ENCODE measurements at regions not wholly inside any gene's neighbourhood (a gene's known extent, or its start where the extent isn't known, plus 50 kb on each side); places are given as distances from the start of the nearest gene placed in this dataset.
"Not testable (repeated sequence)": the region's sequence is repeated elsewhere in the genome, so short reads cannot be mapped to it uniquely, and the experiment has no call there.

DNA sequence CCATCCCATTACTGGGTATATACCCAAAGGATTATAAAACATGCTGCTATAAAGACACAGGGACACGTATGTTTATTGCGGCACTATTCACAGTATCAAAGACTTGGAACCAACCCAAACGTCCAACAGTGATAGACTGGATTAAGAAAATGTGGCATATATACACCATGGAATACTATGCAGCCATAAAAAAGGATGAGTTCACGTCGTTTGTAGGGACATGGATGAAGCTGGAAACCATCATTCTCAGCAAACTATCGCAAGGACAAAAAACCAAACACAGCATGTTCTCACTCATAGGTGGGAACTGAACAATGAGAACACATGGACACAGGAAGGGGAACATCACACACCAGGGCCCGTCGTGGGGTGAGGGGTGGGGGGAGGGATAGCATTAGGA is 106.1 kb downstream of the CHD1L start:
- H3K27me3 ChIP-seq; H3K36me3 ChIP-seq (ENCODE audit: low read depth, missing control alignments); intact Hi-C loops (cut with DNase I; ENCODE audit: low total_unique reads); H3K9me3 ChIP-seq; H3K4me3 ChIP-seq; DNase-seq; H3K27ac ChIP-seq; H3K4me1 ChIP-seq: not testable (repeated sequence)
- 88 to 90% methylated on average over 6 to 8 of the region's 8 CpGs for WGBS, 2 donors

DNA sequence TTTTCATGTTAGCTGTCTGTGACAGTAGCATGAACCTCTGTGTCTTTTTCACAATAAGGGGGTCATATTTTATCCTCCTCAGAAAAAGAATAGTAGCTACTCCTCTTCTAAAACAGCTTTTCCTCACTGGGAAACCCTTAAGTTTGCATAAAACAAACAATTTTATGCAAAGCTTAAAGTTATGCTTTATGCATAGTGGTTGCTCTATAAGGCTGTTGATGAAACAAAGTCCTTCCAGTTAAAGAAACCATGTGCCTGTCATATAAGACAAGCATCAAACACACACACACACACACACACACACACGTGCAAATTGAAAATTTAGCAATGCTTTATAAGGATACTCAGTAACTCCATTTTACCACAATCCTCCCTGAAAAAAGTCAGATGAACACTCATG is 107.0 kb downstream of the CHD1L start:
- 71 to 79% methylated on average over 1 of the region's 1 CpG for WGBS, 2 donors
- Histone ChIP-seq H3K27me3 (no peaks in the 10 kb centered on the region), H3K9me3 (no peaks in the 10 kb centered on the region), H3K27ac (no peak overlapping the region), H3K36me3 (ENCODE audit: low read depth, missing control alignments) (no peaks in the 10 kb centered on the region), H3K4me3 (no peak overlapping the region), H3K4me1 (no peaks in the 10 kb centered on the region)
- TF ChIP-seq, protein P1, sequence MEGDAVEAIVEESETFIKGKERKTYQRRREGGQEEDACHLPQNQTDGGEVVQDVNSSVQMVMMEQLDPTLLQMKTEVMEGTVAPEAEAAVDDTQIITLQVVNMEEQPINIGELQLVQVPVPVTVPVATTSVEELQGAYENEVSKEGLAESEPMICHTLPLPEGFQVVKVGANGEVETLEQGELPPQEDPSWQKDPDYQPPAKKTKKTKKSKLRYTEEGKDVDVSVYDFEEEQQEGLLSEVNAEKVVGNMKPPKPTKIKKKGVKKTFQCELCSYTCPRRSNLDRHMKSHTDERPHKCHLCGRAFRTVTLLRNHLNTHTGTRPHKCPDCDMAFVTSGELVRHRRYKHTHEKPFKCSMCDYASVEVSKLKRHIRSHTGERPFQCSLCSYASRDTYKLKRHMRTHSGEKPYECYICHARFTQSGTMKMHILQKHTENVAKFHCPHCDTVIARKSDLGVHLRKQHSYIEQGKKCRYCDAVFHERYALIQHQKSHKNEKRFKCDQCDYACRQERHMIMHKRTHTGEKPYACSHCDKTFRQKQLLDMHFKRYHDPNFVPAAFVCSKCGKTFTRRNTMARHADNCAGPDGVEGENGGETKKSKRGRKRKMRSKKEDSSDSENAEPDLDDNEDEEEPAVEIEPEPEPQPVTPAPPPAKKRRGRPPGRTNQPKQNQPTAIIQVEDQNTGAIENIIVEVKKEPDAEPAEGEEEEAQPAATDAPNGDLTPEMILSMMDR (IDR thresholded peaks at IDR 0.05), result no peak
- TF ChIP-seq POLR2A (IDR thresholded peaks at IDR 0.05), result no peak
- intact Hi-C loops (cut with DNase I; ENCODE audit: low total_unique reads), result no loop called here
- DNase-seq, result no peak

DNA sequence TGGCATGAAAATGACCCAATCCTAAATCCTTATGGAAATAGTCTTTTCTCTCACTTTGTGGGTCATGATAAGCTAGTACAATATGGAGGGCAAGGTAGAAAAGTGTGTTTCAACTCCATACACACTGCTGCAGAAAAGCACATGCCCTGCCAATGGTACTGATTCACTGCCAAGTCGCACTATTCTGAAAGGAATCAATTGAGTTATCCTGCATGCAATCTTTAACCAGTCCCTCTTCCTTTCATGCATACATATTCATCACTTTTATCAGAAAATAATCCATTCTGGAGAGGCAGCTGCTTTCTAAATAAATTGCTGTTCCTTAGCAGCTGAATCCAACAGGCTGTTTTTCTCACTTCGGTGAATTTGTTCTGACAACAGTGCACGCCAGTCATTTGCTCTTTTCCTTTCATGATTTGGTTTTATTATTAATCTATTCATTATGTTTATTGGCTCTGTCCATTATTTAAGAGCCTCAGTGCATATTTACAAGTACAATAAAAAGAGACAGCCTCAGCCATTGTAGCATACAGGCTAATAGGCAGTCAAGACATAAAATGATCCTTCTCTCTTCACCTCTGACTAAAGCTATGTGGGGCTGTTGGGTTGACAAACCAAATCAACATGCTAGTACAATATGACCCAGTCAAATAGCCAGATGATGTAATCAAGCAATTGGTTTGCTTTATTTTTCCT is 108.8 kb downstream of the CHD1L start:
- no peaks in the 10 kb centered on the region for H3K9me3 ChIP-seq
- intact Hi-C loops (cut with DNase I; ENCODE audit: low total_unique reads), result no loop called here
- TF ChIP-seq, protein P1 (IDR thresholded peaks at IDR 0.05), result no peak
- TF ChIP-seq POLR2A (IDR thresholded peaks at IDR 0.05), result no peak
- no peaks in the 10 kb centered on the region for H3K36me3 ChIP-seq (ENCODE audit: low read depth, missing control alignments)
- H3K27me3 ChIP-seq, result no peaks in the 10 kb centered on the region
- H3K4me3 ChIP-seq, result no peak overlapping the region
- no peak for DNase-seq
- H3K27ac ChIP-seq, result no peak overlapping the region
- 95 to 96% methylated on average over 3 of the region's 3 CpGs for WGBS, 2 donors
- no peaks in the 10 kb centered on the region for H3K4me1 ChIP-seq

DNA sequence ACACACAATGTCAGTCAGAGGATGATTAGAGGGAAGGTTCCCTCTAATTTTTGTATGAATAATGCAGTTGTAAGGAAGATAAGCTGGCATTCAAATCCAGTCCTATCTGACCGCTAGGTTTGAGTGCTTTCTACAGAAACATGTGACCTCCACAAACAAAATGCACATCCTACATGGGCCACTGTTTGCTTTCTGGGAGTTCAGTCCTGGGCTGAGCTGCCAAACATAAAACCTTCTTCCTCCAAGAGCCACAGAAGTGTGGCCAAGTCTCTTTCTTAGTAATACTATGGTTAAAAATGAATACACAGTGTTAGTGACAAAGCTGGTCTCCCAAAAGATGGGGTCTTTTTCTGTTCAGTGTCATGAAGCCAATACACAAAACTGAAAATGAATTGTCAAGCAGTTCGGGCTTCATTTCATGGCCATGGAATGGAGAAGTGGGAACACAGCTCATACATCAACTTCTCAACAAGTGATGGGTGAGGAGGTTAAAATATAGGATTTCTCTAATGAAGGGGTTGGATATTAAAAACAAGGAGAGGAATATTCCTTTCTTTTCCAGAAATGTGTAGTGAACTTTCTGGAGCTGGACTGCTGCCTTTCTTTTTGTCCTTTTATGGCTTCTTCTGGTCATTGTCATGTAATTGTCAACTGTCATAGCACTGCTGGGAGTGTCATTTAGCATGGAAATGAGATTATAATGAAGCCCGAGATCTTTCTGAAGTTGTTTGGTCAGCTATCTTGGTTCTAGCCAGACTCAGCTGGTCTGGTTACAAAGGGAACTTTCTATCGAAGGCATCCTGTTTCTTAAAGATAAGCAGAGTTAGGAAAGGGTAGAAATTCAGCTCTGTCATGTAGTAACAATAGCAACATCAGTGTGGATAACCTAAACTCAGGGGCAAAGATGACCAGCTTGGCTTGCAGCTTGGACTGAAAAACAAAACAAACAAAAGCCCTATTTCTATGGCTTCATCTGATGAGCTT is 135.1 kb downstream of the CHD1L start:
- intact Hi-C loops (cut with DNase I; ENCODE audit: low total_unique reads), result no loop called here
- no peak for DNase-seq
- WGBS, 2 donors, result 53 to 58% methylated on average over 3 to 4 of the region's 4 CpGs
- TF ChIP-seq, protein P1 (IDR thresholded peaks at IDR 0.05), result no peak
- TF ChIP-seq POLR2A (IDR thresholded peaks at IDR 0.05), result no peak
- Histone ChIP-seq H3K27ac (no peak overlapping the region), H3K36me3 (ENCODE audit: low read depth, missing control alignments) (no peaks in the 10 kb centered on the region), H3K27me3 (no peaks in the 10 kb centered on the region), H3K4me3 (no peak overlapping the region), H3K9me3 (no peaks in the 10 kb centered on the region), H3K4me1 (no peaks in the 10 kb centered on the region)

DNA sequence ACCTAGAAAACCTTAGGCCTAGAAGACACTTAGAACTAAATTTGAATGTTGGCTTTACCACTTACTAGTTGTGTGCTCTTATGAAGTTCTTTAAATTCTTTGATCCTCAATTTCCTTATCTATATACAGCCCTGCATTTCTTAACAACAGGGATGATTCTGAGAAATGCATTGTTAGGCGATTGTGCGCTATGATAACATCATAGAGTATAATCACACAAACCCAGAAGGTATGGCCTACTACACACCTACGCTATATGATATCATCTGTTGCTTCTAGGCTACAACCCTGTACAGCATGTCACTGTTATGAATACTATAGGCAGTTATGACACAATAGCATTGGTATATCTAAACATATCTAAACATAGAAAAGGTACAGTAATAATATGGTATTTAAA is 137.4 kb downstream of the CHD1L start:
- Histone ChIP-seq H3K27me3 (no peaks in the 10 kb centered on the region), H3K4me1 (no peaks in the 10 kb centered on the region), H3K4me3 (no peak overlapping the region), H3K9me3 (no peaks in the 10 kb centered on the region), H3K27ac (no peak overlapping the region), H3K36me3 (ENCODE audit: low read depth, missing control alignments) (no peaks in the 10 kb centered on the region)
- no peak for TF ChIP-seq POLR2A (IDR thresholded peaks at IDR 0.05)
- TF ChIP-seq, protein P1 (IDR thresholded peaks at IDR 0.05), result no peak
- DNase-seq, result no peak
- WGBS, 2 donors, result 90 to 94% methylated on average over 3 of the region's 3 CpGs
- intact Hi-C loops (cut with DNase I; ENCODE audit: low total_unique reads), result no loop called here

Data from testis (tissue), 2 donors.